ENCODE measurements at regions not wholly inside any gene's neighbourhood (a gene's known extent, or its start where the extent isn't known, plus 50 kb on each side); places are given as distances from the start of the nearest gene placed in this dataset.

DNA sequence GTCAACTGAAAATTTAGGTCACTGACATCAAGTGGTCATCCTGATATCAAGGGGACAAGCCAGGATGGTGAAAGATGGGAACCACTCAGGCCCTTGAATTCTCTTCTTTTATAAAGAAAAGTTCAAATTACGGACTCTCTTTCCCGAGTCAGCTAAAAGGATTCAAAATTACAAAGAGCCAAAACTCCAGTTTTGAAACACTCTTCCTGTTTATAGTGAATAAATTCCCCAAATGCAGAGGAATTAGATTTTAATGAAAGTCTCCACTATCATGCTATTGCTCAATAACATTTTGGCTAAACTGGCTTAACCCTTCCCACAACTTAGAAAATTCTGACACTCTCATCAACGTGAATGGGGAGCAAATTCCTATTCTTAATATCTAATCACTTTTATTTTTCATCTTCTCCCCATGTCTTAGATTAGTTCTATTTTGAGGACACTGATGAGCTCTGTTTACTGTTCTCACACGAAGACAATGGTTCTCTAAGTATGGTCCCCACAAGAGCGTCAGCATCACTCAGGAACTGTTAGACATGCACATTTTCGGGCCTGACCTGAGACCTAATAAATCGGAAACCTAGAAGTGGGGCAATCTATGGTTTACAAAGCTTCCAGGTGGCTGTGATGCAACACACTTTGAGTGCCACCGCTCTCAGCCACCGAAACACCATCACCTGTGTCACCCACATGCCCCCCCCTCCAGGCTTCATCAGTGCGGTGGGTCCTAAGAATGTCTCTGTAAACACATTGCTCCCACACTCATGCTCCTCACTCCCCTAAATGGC is 64.4 kb upstream of the TIAM1 start:
- no peak for DNase-seq

DNA sequence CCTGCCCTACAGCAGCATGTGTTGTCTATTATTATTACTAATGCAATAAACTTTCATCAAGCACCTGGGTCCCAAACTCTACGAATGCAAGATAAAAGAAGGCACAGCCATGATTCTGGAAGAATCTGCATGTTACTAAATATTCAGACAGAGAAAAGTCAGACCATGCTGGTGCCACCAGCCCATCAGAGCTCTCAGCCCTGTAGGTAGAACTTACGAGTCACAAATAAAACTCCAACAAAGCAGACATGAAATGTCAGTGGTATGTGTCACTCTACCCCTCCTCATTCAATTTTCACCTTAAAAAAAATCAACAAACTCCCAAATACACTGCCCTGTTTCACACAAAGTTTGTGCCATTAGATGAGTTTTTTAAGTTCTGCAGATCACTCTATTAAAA is 62.4 kb upstream of the TIAM1 start:
- no peak for DNase-seq

DNA sequence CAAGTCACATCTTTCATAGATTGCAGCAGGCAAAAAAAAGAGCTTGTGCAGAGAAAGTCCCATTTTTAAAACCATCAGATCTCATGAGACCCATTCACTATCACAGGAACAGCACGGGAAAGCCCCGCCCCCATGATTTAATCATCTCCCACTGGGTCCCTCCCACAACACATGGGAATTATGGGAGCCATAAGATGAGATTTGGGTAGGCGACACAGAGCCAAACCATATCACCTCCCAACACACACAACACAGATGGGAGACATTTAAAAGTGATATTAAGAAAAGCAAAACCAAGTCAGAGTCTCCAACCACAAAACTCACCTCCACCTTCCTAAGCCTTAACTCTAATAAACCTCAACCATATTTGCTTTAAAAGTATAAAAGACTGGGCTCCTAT is 61.5 kb upstream of the TIAM1 start:
- no peak for DNase-seq

GRCh38 chr21:31403596-31404333 is 59.7 kb upstream of the TIAM1 start:
- DNase-seq: no peak

- DNase-seq: no peak
Observed at GRCh38 chr21:31399591-31399990, 55.5 kb upstream of the TIAM1 start.

DNA sequence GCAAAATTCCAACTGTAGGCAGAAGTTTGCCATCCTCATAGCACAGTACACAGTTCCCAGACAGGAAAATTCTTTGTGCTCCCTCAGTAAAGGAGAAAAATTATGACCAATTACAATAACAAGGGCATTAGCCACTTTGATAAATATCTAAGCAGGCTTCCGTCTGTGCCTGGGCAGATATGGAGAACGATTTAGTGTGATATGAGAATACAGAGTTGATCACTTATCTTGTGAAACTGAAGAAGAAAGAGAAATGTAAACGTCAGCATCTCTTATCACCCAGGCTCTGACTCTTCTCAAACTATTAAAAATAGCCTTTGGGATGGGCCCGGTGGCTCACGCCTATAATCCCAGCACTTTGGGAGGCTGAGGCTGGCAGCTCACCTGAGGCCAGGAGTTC is 54.5 kb upstream of the TIAM1 start:
- no peak for DNase-seq

DNA sequence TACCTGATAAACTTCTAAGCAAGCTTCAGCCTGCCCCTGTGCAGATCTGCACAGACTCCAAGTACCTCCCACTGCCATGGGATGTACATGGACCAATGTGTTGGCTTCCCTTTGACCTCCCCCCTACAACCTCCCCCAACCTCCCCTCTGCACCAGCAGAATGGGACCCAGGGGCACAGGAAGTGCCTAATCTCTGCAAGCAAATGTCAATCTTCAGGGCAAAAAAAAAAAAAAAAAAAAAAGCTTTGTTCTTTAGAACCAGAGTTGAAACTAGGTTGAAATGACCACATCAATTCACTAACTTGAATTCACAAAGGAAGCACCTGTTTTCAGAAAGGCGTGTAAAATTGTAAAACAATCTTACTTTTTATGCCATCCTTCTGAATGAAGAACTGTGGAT is 53.9 kb upstream of the TIAM1 start:
- no peak for DNase-seq

GRCh38 chr21:31397515-31397926 is 53.5 kb upstream of the TIAM1 start:
- DNase-seq: no peak

- DNase-seq: no peak
Observed at GRCh38 chr21:31397030-31397429, 53.0 kb upstream of the TIAM1 start.

DNA sequence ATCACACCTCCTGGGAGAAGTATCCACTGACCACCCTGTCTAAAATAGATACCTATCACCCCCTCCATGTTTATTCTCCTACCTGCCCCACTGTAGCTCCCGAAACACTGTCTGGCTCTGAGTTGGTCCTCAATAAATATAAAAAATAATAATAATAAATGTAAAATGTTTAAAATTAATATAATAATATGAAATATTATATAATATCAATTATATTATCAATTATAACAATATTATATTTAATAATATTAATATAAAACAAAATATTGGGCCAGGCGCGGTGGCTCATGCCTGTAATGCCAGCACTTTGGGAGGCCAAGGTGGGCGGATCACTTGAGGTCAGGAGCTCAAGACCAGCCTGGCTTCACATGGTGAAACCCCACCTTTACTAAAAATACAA is 52.3 kb upstream of the TIAM1 start:
- DNase-seq: no peak

GRCh38 chr21:31395791-31396190 is 51.7 kb upstream of the TIAM1 start:
- DNase-seq: no peak

DNA sequence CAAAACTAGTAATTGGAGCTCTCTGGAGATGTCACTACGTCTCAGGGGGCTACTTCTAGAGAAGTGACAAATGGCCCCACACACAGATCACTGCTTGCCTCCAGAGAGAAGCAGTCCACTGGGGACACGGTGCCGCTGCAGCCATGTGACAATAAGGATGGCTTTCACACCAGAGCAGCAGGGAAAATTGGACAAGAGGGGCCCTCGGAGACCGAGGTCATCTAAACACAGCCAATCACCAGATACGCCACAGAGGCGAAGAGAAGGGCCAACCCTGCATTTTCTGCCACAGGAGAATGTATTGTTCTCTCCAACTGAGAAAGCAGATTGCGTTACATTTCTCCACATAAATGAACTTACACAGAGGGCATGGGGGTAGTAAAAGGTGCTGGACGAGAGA is 51.2 kb upstream of the TIAM1 start:
- no peak for DNase-seq

GRCh38 chr21:31394309-31394708 is 50.2 kb upstream of the TIAM1 start:
- no peak for DNase-seq

Measured in left kidney (tissue), 1 donor.